ENCODE measurements at regions not wholly inside any gene's neighbourhood (a gene's known extent, or its start where the extent isn't known, plus 50 kb on each side); places are given as distances from the start of the nearest gene placed in this dataset.
"Not testable (repeated sequence)": the region's sequence is repeated elsewhere in the genome, so short reads cannot be mapped to it uniquely, and the experiment has no call there.

DNA sequence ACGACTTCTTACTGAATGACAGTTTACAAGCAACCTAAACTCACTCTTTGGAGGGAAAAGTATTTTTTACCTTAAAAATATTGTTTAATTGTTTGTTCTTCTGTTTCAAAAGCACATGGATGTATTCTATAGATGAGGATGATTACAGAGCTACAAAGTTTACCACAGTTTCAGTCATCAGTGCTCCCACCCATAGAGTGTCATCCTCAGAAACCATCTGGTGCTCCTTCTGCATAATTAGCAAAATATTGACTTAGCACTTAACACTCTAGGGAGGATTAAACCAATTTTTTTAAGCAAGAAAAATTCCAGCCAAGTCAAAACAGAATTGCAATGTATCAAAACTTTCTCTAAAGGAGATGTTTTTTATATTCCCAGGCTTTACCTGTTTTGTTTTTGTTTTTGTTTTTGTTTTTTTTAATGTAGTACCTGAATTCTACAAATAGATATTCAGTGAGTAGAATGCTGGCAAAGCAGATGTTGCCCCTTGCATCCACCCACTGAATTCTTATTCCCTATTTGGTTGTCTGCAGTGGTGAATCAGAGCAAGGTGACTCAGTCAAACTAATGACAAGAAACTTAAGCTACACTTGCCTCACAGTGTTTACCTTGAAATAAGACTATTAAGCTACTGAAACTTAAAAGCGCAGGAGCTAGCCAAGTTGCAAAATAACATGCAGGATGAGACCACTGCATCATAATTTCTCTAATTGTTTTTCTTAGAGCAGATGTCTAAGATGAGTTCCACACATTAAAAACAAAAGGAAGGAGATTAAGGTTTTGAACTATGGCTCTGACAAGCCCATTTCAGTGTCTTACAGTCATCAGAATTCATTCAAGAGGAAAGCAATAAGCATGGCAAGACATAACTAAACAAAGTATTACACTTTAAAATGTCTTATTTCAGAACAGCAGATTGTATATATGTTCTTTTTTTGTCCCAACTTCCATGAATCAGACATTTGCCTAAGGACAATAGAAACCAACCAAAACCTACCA, 155.1 kb upstream of the SOX6 start:
- H3K9me3 ChIP-seq (ENCODE audit: insufficient read depth, low read depth, low read length): no peaks in the 10 kb centered on the region
- H4K20me1 ChIP-seq (ENCODE audit: insufficient read depth, low read length, poor library complexity, severe bottlenecking): no peaks in the 10 kb centered on the region
- H3K9me2 ChIP-seq (replicated peaks; ENCODE audit: low read depth, low read length): no peaks in the 10 kb centered on the region
- no peaks in the 10 kb centered on the region for H3F3A ChIP-seq (ENCODE audit: low read depth)
- no peak overlapping the region for H3K4me3 ChIP-seq (ENCODE audit: low read length, poor library complexity, severe bottlenecking)
- no peaks in the 10 kb centered on the region for H3K4me1 ChIP-seq (ENCODE audit: insufficient read depth, low read length, poor library complexity, severe bottlenecking)
- no peaks in the 10 kb centered on the region for H3K79me2 ChIP-seq (ENCODE audit: insufficient read depth, low read length)
- no peaks in the 10 kb centered on the region for H3K27me3 ChIP-seq (ENCODE audit: insufficient read depth, low read length, poor library complexity, severe bottlenecking)
- no peaks in the 10 kb centered on the region for H3K36me3 ChIP-seq (ENCODE audit: insufficient read depth, low read length)
- H2AFZ ChIP-seq (ENCODE audit: low read length): no peak overlapping the region
- H3K4me2 ChIP-seq (ENCODE audit: low read depth, low read length, poor library complexity, severe bottlenecking): no peak overlapping the region
- H3K9ac ChIP-seq (ENCODE audit: low read depth, low read length, poor library complexity, severe bottlenecking): no peak overlapping the region
- no peak for TF ChIP-seq EZH2phosphoT487 (IDR thresholded peaks at IDR 0.05; ENCODE audit: borderline replicate concordance)
- TF ChIP-seq, protein P1, sequence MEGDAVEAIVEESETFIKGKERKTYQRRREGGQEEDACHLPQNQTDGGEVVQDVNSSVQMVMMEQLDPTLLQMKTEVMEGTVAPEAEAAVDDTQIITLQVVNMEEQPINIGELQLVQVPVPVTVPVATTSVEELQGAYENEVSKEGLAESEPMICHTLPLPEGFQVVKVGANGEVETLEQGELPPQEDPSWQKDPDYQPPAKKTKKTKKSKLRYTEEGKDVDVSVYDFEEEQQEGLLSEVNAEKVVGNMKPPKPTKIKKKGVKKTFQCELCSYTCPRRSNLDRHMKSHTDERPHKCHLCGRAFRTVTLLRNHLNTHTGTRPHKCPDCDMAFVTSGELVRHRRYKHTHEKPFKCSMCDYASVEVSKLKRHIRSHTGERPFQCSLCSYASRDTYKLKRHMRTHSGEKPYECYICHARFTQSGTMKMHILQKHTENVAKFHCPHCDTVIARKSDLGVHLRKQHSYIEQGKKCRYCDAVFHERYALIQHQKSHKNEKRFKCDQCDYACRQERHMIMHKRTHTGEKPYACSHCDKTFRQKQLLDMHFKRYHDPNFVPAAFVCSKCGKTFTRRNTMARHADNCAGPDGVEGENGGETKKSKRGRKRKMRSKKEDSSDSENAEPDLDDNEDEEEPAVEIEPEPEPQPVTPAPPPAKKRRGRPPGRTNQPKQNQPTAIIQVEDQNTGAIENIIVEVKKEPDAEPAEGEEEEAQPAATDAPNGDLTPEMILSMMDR (conservative IDR thresholded peaks at IDR 0.05; ENCODE audit: low read length): no peak

DNA sequence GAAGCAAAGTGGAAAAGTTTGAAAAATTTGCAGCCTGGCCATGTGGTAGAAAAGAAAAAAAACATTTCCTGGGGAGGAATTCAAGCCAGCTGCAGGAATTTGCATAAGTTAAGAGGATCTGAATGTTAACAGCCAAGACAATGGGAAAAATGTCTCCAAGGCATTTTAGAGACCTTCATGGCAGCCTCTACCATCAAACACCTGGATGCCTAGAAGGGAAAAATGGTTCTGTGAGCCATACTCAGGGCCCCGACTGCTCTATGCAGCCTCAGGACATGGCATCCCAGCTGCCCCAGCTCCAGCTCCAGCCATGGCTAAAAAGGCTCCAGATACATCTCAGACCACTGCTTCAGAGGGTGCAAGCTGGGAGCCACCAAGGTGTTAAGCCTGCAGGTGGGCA, 149.1 kb upstream of the SOX6 start:
- H3K4me2 ChIP-seq (ENCODE audit: low read depth, low read length, poor library complexity, severe bottlenecking): no peak overlapping the region
- no peaks in the 10 kb centered on the region for H3F3A ChIP-seq (ENCODE audit: low read depth)
- no peak for TF ChIP-seq EZH2phosphoT487 (IDR thresholded peaks at IDR 0.05; ENCODE audit: borderline replicate concordance)
- H3K4me3 ChIP-seq (ENCODE audit: low read length, poor library complexity, severe bottlenecking): no peak overlapping the region
- H3K27me3 ChIP-seq (ENCODE audit: insufficient read depth, low read length, poor library complexity, severe bottlenecking): no peaks in the 10 kb centered on the region
- H3K79me2 ChIP-seq (ENCODE audit: insufficient read depth, low read length): no peaks in the 10 kb centered on the region
- H2AFZ ChIP-seq (ENCODE audit: low read length): no peak overlapping the region
- no peaks in the 10 kb centered on the region for H3K9me2 ChIP-seq (replicated peaks; ENCODE audit: low read depth, low read length)
- no peaks in the 10 kb centered on the region for H3K36me3 ChIP-seq (ENCODE audit: insufficient read depth, low read length)
- H3K4me1 ChIP-seq (ENCODE audit: insufficient read depth, low read length, poor library complexity, severe bottlenecking): no peaks in the 10 kb centered on the region
- no peaks in the 10 kb centered on the region for H4K20me1 ChIP-seq (ENCODE audit: insufficient read depth, low read length, poor library complexity, severe bottlenecking)
- no peak overlapping the region for H3K9ac ChIP-seq (ENCODE audit: low read depth, low read length, poor library complexity, severe bottlenecking)
- no peaks in the 10 kb centered on the region; the same call in 1 of the 2 replicates for H3K9me3 ChIP-seq (ENCODE audit: insufficient read depth, low read depth, low read length)

DNA sequence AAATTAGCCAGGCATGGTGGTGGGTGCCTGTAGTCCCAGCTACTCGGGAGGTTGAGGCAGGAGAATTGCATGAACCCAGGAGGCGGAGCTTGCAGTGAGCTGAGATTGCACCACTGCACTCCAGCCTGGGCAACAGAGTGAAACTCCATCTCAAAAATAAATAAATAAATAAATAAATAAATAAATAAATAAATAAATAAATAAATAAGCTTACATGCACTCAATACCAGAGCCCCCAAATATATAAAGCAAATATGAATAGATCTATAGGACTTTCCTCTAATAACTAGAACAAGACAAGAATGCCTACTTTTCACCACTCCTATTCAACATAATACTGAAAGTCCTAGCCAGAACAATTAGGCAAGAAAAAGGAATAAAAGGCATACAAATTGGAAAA, 147.5 kb upstream of the SOX6 start:
- not testable (repeated sequence) for H3K36me3 ChIP-seq (ENCODE audit: insufficient read depth, low read length); H3K9me3 ChIP-seq (ENCODE audit: insufficient read depth, low read depth, low read length); H4K20me1 ChIP-seq (ENCODE audit: insufficient read depth, low read length, poor library complexity, severe bottlenecking); H2AFZ ChIP-seq (ENCODE audit: low read length); H3K4me3 ChIP-seq (ENCODE audit: low read length, poor library complexity, severe bottlenecking); H3K9me2 ChIP-seq (replicated peaks; ENCODE audit: low read depth, low read length); H3K4me1 ChIP-seq (ENCODE audit: insufficient read depth, low read length, poor library complexity, severe bottlenecking); H3K27me3 ChIP-seq (ENCODE audit: insufficient read depth, low read length, poor library complexity, severe bottlenecking); H3K4me2 ChIP-seq (ENCODE audit: low read depth, low read length, poor library complexity, severe bottlenecking); H3K9ac ChIP-seq (ENCODE audit: low read depth, low read length, poor library complexity, severe bottlenecking); H3K79me2 ChIP-seq (ENCODE audit: insufficient read depth, low read length); H3F3A ChIP-seq (ENCODE audit: low read depth)

DNA sequence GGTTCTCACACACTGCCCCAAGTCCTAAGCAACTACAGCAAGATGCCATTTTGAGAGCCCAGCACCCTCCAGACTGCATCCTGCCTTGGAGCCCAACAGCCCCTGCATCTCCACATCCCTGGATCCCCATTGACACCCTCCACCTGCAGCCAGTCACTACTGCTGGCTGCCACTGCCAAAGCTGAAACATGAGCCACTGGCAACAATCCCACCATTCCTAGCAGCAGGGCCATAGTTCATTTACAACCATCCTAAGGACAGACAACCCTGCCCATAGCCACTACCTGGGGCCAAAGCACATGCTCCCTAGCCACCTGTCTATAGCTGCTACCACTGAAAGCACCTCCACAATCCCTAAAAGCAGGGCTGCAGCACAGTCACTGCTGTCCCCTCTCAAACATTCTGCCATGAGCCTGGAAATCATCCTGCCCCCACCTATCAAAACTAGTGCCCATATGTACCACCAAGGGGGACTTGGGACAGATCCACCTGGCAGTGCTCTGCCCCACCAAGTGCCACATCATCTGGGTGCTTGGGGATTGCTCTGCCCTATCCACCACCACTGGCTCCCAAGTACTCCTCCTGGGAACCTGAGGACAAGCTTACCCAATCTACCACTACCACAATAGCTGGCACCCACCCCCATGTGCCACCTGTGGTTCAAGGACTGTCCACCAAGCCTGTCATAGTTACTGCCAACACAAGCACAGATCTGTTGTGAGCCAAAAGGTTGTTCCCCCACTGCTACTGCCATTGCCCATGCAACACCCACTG, 138.8 kb upstream of the SOX6 start:
- Histone ChIP-seq H3K79me2 (ENCODE audit: insufficient read depth, low read length) (no peaks in the 10 kb centered on the region), H4K20me1 (ENCODE audit: insufficient read depth, low read length, poor library complexity, severe bottlenecking) (no peaks in the 10 kb centered on the region), H3K27me3 (ENCODE audit: insufficient read depth, low read length, poor library complexity, severe bottlenecking) (no peaks in the 10 kb centered on the region), H3K4me2 (ENCODE audit: low read depth, low read length, poor library complexity, severe bottlenecking) (peak overlapping the region; percentile 3), H3K4me3 (ENCODE audit: low read length, poor library complexity, severe bottlenecking) (no peak overlapping the region), H3K9ac (ENCODE audit: low read depth, low read length, poor library complexity, severe bottlenecking) (no peak overlapping the region), H2AFZ (ENCODE audit: low read length) (no peak overlapping the region), H3K9me3 (ENCODE audit: insufficient read depth, low read depth, low read length) (no peaks in the 10 kb centered on the region), H3K4me1 (ENCODE audit: insufficient read depth, low read length, poor library complexity, severe bottlenecking) (peaks cover 8% of the 10 kb centered on the region), H3K36me3 (ENCODE audit: insufficient read depth, low read length) (no peaks in the 10 kb centered on the region), H3K9me2 (replicated peaks; ENCODE audit: low read depth, low read length) (no peaks in the 10 kb centered on the region), H3F3A (ENCODE audit: low read depth) (no peaks in the 10 kb centered on the region)
- TF ChIP-seq EZH2phosphoT487 (IDR thresholded peaks at IDR 0.05; ENCODE audit: borderline replicate concordance): no peak
- TF ChIP-seq, protein P1 (conservative IDR thresholded peaks at IDR 0.05; ENCODE audit: low read length): no peak

Data from Loucy (cell line).